Ammon's horn (tissue), 1 donor: ENCODE measurements at regions not wholly inside any gene's neighbourhood (a gene's known extent, or its start where the extent isn't known, plus 50 kb on each side); places are given as distances from the start of the nearest gene placed in this dataset.

Source experiments
- DNase-seq: peaks from one replicate; pipeline ENCODE4 v3.0.0-alpha.2; 2016; ENCODE audit warnings: low spot score

- DNase-seq: no peak
Measured at GRCh38 chr6:105494688-105495087, 91.8 kb upstream of the PREP start.

GRCh38 chr6:105493736-105494135 is 90.9 kb upstream of the PREP start:
- DNase-seq: no peak

GRCh38 chr6:105492706-105493673 is 90.1 kb upstream of the PREP start:
- DNase-seq: no peak

GRCh38 chr6:105489216-105489530 is 86.3 kb upstream of the PREP start:
- no peak for DNase-seq

- peak; percentile 17 for DNase-seq
Measured at GRCh38 chr6:105488516-105489215, 85.8 kb upstream of the PREP start.

GRCh38 chr6:105487040-105487790 is 84.3 kb upstream of the PREP start:
- DNase-seq: no peak

- no peak for DNase-seq
Measured at GRCh38 chr6:105485456-105485855, 82.6 kb upstream of the PREP start.

- no peak for DNase-seq
Measured at GRCh38 chr6:105484238-105485161, 81.6 kb upstream of the PREP start.

GRCh38 chr6:105483492-105483891 is 80.6 kb upstream of the PREP start:
- no peak for DNase-seq

GRCh38 chr6:105482921-105483320 is 80.0 kb upstream of the PREP start:
- no peak for DNase-seq

GRCh38 chr6:105482227-105482844 is 79.5 kb upstream of the PREP start:
- DNase-seq: peak; percentile 32

GRCh38 chr6:105476978-105477377 is 74.1 kb upstream of the PREP start:
- no peak for DNase-seq

- DNase-seq: peak; percentile 20
Measured at GRCh38 chr6:105474234-105474633, 71.4 kb upstream of the PREP start.

- no peak for DNase-seq
Measured at GRCh38 chr6:105469946-105470345, 67.1 kb upstream of the PREP start.

- DNase-seq: no peak
Measured at GRCh38 chr6:105468850-105469249, 66.0 kb upstream of the PREP start.

GRCh38 chr6:105460860-105461259 is 58.0 kb upstream of the PREP start:
- no peak for DNase-seq

GRCh38 chr6:105459864-105460263 is 57.0 kb upstream of the PREP start:
- DNase-seq: no peak

- DNase-seq: no peak
Measured at GRCh38 chr6:105459049-105459448, 56.2 kb upstream of the PREP start.

GRCh38 chr6:105458551-105458950 is 55.7 kb upstream of the PREP start:
- no peak for DNase-seq

- no peak for DNase-seq
Measured at GRCh38 chr6:105458084-105458483, 55.2 kb upstream of the PREP start.

- DNase-seq: peak; percentile 65
Measured at GRCh38 chr6:105453968-105454367, 51.1 kb upstream of the PREP start.
